Stimulated activated CD8-positive, alpha-beta memory T cell treated with anti-CD3 and anti-CD28 coated beads, Interleukin-4, amount 100 ng/mL, for 48 hours (primary cell): ENCODE measurements at regions not wholly inside any gene's neighbourhood (a gene's known extent, or its start where the extent isn't known, plus 50 kb on each side); places are given as distances from the start of the nearest gene placed in this dataset.
"Not testable (repeated sequence)": the region's sequence is repeated elsewhere in the genome, so short reads cannot be mapped to it uniquely, and the experiment has no call there.

Experiments
- DNase-seq: peaks from one replicate; pipeline ENCODE4 v3.0.0-alpha.2; 2020

GRCh38 chr9:78989031-78989658 is 582.6 kb upstream of the TLE4 start:
- no peak for DNase-seq

- no peak for DNase-seq
Measured at GRCh38 chr9:78994471-78994870, 577.3 kb upstream of the TLE4 start.

- DNase-seq: not testable (repeated sequence)
Measured at GRCh38 chr9:78994974-78995373, 576.8 kb upstream of the TLE4 start.

- no peak for DNase-seq
Measured at GRCh38 chr9:78997296-78997695, 574.5 kb upstream of the TLE4 start.

- DNase-seq: no peak
Measured at GRCh38 chr9:79000230-79001002, 571.3 kb upstream of the TLE4 start.

- no peak for DNase-seq
Measured at GRCh38 chr9:79001012-79001411, 570.8 kb upstream of the TLE4 start.

GRCh38 chr9:79003514-79003913 is 568.3 kb upstream of the TLE4 start:
- no peak for DNase-seq

GRCh38 chr9:79004032-79004431 is 567.7 kb upstream of the TLE4 start:
- DNase-seq: no peak

GRCh38 chr9:79006546-79006945 is 565.2 kb upstream of the TLE4 start:
- DNase-seq: no peak

GRCh38 chr9:79007701-79008483 is 563.9 kb upstream of the TLE4 start:
- no peak for DNase-seq

- DNase-seq: no peak
Measured at GRCh38 chr9:79008916-79009315, 562.8 kb upstream of the TLE4 start.

- DNase-seq: no peak
Measured at GRCh38 chr9:79011461-79011860, 560.3 kb upstream of the TLE4 start.

GRCh38 chr9:79012561-79012960 is 559.2 kb upstream of the TLE4 start:
- DNase-seq: no peak

- no peak for DNase-seq
Measured at GRCh38 chr9:79013715-79014610, 557.8 kb upstream of the TLE4 start.

- no peak for DNase-seq
Measured at GRCh38 chr9:79014929-79015699, 556.7 kb upstream of the TLE4 start.

GRCh38 chr9:79015951-79016350 is 555.8 kb upstream of the TLE4 start:
- DNase-seq: no peak

- DNase-seq: no peak
Measured at GRCh38 chr9:79020276-79020675, 551.5 kb upstream of the TLE4 start.

- no peak for DNase-seq
Measured at GRCh38 chr9:79021084-79021483, 550.7 kb upstream of the TLE4 start.

GRCh38 chr9:79023134-79023580 is 548.6 kb upstream of the TLE4 start:
- no peak for DNase-seq

GRCh38 chr9:79026316-79026715 is 545.4 kb upstream of the TLE4 start:
- DNase-seq: no peak

GRCh38 chr9:79028101-79028500 is 543.7 kb upstream of the TLE4 start:
- DNase-seq: no peak

GRCh38 chr9:79034583-79034982 is 537.2 kb upstream of the TLE4 start:
- DNase-seq: no peak
